OCI-LY3 (cell line): ENCODE measurements at regions not wholly inside any gene's neighbourhood (a gene's known extent, or its start where the extent isn't known, plus 50 kb on each side); places are given as distances from the start of the nearest gene placed in this dataset.

Experiments
- CTCF ChIP-seq: fragments of 200-600, 300-600 bp; sonication (generic); IDR thresholded peaks from 2 replicates; pipeline ENCODE4 v1.5.1; 2014; ENCODE audit warnings: antibody characterized with exemption, low read length, low read depth
- EZH2phosphoT487 ChIP-seq: fragments of 200-600 bp; shearing (Covaris generic); IDR thresholded peaks from 2 replicates; pipeline ENCODE4 v1.6.1; 2018; ENCODE audit warnings: antibody characterized with exemption, mixed run types, low read depth

DNA sequence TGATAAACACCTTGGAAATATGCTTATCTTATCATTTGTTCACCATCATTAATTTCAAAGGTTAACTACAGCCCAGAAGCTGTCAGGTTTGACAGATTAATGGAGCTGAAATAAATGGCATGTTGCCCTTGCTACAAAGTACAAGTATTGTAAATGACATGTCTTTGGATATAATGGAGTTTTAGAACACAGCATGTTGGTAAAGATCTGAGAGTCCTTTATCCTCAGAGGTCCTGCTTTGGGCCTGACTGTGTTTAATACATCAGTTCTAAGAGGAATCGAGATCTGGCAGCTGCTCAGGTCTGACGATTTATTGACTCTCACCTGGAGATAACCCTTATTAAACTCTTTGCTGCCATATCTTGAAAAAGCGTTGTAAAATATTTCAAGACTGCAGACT lies 222.7 kb upstream of the OPRM1 start:
- TF ChIP-seq CTCF (no peak), EZH2phosphoT487 (no peak)
